ENCODE measurements at regions not wholly inside any gene's neighbourhood (a gene's known extent, or its start where the extent isn't known, plus 50 kb on each side); places are given as distances from the start of the nearest gene placed in this dataset.
"Not testable (repeated sequence)": the region's sequence is repeated elsewhere in the genome, so short reads cannot be mapped to it uniquely, and the experiment has no call there.

GRCh38 chr14:23750357-23750756, 114.2 kb downstream of the DHRS2 start:
- Histone ChIP-seq H3K9me3 (no peaks in the 10 kb centered on the region), H3K36me3 (no peaks in the 10 kb centered on the region), H3K4me3 (no peak overlapping the region), H3K27me3 (no peaks in the 10 kb centered on the region), H3K27ac (no peak overlapping the region), H3K4me1 (no peaks in the 10 kb centered on the region)
- WGBS, 2 donors, result 57 to 68% methylated on average over 4 of the region's 4 CpGs
- TF ChIP-seq EP300 (IDR thresholded peaks at IDR 0.05) (no peak), POLR2A (IDR thresholded peaks at IDR 0.05) (no peak), CTCF (IDR thresholded peaks at IDR 0.05) (no peak)
- no peak for DNase-seq (ENCODE audit: low spot score in 2 of 2)

GRCh38 chr14:23751616-23752015, 115.5 kb downstream of the DHRS2 start:
- H3K4me1 ChIP-seq, result no peaks in the 10 kb centered on the region
- TF ChIP-seq CTCF (IDR thresholded peaks at IDR 0.05), result no peak
- TF ChIP-seq EP300 (IDR thresholded peaks at IDR 0.05), result no peak
- no peak for TF ChIP-seq POLR2A (IDR thresholded peaks at IDR 0.05)
- no peak overlapping the region for H3K27ac ChIP-seq
- no peak for DNase-seq (ENCODE audit: low spot score in 2 of 2)
- H3K27me3 ChIP-seq, result no peaks in the 10 kb centered on the region
- no peak overlapping the region for H3K4me3 ChIP-seq
- H3K36me3 ChIP-seq, result no peaks in the 10 kb centered on the region
- H3K9me3 ChIP-seq, result no peaks in the 10 kb centered on the region
- 55 to 59% methylated on average over 2 of the region's 2 CpGs for WGBS, 2 donors

GRCh38 chr14:23763394-23763793, 127.2 kb downstream of the DHRS2 start:
- TF ChIP-seq POLR2A (IDR thresholded peaks at IDR 0.05) (no peak), EP300 (IDR thresholded peaks at IDR 0.05) (no peak), CTCF (IDR thresholded peaks at IDR 0.05) (no peak)

GRCh38 chr14:23766737-23767401, 130.7 kb downstream of the DHRS2 start:
- DNase-seq (ENCODE audit: low spot score in 2 of 2), result no peak
- TF ChIP-seq EP300 (IDR thresholded peaks at IDR 0.05), result no peak
- TF ChIP-seq CTCF (IDR thresholded peaks at IDR 0.05), result no peak
- TF ChIP-seq POLR2A (IDR thresholded peaks at IDR 0.05), result no peak
- Histone ChIP-seq H3K4me1 (no peaks in the 10 kb centered on the region), H3K9me3 (no peaks in the 10 kb centered on the region), H3K27ac (no peak overlapping the region), H3K36me3 (no peaks in the 10 kb centered on the region), H3K4me3 (no peak overlapping the region), H3K27me3 (no peaks in the 10 kb centered on the region)
- WGBS, 2 donors, result 0 to 25% methylated on average over 1 of the region's 1 CpG

More at GRCh38 chr14:23763394-23763793, 127.2 kb downstream of the DHRS2 start:
- H3K4me1 ChIP-seq, result no peaks in the 10 kb centered on the region
- DNase-seq (ENCODE audit: low spot score in 2 of 2), result no peak
- no peaks in the 10 kb centered on the region for H3K36me3 ChIP-seq
- no peaks in the 10 kb centered on the region for H3K9me3 ChIP-seq
- WGBS, 2 donors, result 84 to 88% methylated on average over 1 of the region's 1 CpG
- H3K27ac ChIP-seq, result no peak overlapping the region
- H3K4me3 ChIP-seq, result no peak overlapping the region
- no peaks in the 10 kb centered on the region for H3K27me3 ChIP-seq

- H3K4me3 ChIP-seq, H3K27me3 ChIP-seq: not testable (repeated sequence)
- 78 to 82% methylated on average over 9 of the region's 9 CpGs for WGBS, 2 donors
These were observed 133.1 kb downstream of the DHRS2 start for GRCh38 chr14:23769221-23769728.

More at GRCh38 chr14:23769221-23769728, 133.1 kb downstream of the DHRS2 start:
- H3K27ac ChIP-seq; H3K36me3 ChIP-seq; DNase-seq (ENCODE audit: low spot score in 2 of 2); H3K9me3 ChIP-seq; H3K4me1 ChIP-seq: not testable (repeated sequence)
